DMS114 treated with DMSO at 0.1 percent for 48 hours (cell line): ENCODE measurements at regions not wholly inside any gene's neighbourhood (a gene's known extent, or its start where the extent isn't known, plus 50 kb on each side); places are given as distances from the start of the nearest gene placed in this dataset.

Experiments
- DNase-seq: peaks from one replicate; lab custom pipeline; 2025; ENCODE audit not compliant: unreplicated experiment; lab: John Stamatoyannopoulos, UW

DNA sequence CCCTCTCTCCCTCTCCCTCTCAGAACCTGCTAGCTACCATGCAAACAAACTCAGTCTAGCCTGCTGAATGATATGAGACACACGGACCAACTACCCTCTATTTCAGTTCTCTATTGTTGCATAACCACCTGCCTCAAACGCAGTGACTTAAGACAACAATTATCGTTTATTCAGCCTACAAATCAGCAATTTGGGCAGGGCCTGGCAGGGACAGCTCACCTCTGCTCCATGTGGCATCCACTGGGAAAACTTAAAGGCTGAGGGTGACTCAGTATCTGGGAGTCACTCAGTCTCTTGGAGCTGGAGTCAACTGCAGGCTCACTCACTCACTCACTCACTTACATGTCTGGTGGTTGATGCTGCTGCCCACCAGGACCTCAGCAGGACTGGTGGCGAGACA, 121.3 kb downstream of the SEC16B start:
- no peak for DNase-seq

DNA sequence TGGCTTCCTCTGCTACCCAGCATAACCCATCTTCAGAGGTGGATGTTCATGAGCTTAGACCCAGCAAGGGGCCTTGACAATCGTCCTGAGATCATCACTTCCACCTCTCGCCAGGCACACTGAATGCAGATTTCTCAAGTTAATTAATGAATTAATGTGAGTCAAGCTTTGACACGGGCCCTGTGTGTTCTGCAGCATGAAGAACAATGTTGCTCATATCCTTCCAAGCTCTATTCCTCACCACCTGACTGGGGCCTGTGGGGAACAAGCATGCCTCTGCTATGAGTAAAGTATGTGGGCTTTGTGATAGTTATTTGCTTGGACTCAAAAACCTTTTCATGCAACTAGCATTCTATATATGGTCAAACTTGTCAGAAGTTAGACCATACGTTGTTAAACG, 122.0 kb downstream of the SEC16B start:
- DNase-seq, result no peak

DNA sequence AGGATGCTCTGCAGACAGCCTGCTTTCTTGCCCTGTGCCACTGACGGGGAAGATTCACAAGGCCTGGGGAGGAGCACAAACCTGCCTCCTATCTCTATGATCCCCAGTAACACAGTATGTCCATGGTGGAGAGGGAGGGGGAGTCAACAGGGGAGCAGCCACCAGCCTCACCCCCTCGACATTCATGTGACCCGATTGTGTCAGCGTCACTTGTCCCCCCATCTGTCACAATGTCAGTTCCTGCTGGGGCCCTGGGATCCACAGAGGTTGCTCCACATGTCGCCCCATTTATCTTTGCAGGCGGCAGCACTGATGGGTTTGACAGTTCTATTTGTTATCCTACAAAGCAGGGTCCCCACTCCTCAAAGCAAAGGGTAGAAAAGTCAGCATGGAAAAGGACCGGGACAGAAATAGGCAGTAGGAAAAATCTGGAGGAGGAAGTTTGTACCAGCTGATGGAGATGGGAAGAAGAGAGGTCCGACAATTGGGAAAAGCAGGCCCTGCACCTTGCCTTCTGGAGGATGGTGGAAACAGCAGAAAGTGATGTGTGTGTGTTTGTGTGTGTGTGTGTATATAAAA, 130.9 kb downstream of the SEC16B start:
- DNase-seq, result no peak

DNA sequence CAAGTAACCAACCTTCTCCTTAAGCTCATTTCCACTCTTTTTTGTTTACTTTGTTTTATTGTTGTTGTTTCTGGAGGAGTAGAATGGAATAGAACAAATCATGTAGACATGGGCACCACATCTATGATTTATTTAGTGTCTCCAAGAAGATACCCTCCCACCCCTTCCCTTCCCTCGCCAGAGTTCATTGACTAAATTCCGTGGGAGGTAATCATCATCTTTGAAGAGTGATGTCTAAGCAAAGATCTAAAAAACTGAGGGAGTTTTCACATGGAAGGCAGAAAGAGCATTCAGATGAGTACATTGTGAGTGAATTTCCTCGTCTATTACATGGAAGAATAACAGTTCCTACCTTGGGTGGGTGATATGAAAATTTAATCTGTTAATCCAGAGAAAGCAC, 136.2 kb downstream of the SEC16B start:
- no peak for DNase-seq

DNA sequence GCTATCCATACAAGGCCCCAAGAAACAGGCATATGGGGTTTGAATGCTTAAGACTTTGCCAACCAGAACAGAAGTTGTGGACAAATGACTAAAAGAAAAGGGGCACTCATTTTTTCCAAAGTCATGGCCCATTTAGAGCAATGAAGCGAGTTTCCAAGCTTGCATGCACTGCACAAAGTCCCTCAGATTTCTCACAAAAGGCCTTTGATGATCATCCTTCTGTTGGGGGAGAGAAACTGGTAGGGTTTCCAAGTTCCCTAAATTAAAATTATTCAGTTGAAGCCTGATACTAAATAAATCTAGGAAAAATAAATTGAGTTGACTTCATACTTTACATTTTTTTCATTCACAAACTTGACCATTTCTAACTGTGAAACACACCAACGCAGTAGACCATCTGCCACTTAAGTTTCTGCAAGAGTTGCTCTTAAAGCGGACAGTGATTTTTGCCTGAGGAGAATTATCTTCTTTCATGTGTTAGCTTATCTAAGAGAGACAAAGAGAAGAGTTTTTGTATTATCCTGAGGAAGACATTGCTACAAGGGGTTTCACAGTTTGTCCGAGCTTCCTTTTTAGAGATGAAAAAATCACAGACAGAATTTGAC, 139.2 kb downstream of the SEC16B start:
- no peak for DNase-seq

DNA sequence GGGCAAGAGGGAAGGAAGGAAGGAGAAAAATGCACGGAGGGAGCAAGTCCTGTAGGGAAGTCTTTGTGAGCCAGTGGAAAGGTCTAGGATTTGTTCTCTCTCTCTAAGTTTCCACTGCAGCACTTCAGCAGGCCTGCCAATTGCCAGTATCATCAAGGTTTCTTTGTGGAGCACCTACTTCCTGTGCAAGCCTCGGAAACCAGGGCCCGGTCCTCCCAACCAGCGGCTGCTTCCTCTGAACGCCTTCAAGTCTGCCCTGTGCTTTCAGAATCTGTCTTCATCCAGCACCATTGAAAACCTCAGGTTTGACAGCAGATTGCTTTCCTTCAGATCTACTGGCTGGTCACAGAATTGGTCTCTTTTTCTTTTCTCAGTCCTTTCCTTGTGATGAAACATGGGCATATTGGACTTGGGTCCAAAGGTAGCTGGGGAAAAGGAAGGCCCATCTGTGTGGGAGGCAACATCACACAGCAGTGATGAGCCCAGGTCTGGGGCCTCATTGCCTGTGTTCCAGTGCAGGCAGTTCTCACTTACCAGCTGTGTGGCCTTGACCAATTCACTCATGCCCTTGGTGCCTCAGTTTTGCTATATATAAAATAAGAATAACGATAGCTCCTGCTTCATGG, 144.5 kb downstream of the SEC16B start:
- DNase-seq, result no peak

DNA sequence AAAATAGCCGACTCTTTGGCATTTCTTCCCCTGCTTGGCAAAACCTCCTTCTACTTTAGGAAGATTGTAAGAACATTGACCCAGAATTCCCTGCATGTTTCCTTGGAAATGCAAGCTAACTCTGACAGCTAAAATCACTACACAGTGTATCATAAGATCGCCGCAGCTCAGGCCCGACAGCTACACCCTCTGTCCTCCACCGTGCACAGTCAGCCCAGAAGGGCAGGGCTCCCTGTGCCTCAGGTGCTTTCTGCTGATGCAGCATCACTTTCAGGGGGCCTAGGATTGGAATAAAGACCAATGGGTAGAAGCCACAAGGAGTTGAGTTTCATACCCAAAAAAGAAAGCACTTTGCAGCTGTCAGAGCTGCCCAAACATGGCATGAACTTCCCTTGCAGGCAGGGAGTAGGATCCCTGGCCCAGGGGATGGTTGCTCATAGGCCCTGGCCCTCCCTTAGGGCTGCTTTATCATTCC, 145.3 kb downstream of the SEC16B start:
- DNase-seq, result no peak

DNA sequence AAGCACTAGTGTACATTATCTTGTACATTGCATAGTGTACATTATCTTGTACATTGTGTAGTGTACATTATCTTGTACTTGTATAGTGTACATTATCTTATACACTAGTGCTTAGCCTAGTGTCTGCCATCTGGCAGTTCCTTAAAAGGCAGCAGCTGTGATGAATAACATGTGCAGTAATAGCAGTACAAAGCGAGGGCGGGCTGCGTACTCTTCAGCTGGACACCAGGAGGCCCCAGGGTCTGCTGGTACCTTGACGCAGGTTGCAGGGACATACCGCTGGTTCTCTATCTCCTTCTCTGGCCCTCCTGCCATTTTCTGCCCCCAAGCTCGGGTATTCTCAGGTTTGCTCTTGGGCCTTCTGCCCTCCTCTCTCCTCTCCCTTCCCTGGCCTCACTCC, 149.6 kb downstream of the SEC16B start:
- DNase-seq, result no peak

DNA sequence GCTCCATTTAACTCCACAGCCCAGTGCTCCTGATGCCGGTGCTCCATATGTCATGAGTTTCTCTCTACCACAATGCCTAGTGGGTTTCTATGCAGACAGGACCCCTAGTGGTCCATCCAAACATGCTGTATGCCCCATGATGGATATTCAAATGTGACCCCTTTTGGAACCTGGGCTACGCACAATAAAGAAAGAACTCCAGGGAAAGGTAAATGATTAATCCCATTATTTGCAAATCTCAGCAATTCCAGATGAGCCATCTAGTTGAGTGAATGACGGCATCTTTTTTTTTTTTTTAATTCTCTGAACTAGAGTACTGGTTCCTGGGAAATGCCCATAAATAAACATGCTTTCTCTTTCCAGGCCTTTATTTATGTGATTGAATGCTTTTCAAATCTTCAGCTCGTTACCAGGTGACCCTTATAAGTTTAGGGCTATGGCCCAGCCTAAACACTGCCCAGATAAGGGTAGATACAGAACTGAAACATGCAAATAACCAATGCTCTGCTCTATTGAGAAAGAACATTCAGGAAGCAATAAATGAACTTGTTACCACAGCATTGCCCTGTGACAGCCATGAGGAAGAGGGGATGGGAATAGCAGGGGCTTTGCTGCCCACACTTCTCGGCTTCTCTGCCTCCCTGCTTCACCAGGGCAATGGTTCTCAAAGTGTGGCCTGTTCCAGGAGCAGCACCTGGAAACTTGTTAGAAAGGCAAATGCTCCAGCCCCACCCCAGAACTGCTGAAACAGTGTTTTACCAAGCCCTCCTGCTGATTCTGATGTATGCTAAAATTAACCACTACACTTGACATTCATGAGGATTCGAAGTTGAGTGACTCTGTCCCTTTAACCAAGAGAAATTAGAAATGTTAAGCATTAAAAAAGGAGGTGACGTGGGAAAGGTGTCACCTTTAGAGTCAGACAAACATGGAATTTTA, 151.7 kb downstream of the SEC16B start:
- DNase-seq, result no peak

DNA sequence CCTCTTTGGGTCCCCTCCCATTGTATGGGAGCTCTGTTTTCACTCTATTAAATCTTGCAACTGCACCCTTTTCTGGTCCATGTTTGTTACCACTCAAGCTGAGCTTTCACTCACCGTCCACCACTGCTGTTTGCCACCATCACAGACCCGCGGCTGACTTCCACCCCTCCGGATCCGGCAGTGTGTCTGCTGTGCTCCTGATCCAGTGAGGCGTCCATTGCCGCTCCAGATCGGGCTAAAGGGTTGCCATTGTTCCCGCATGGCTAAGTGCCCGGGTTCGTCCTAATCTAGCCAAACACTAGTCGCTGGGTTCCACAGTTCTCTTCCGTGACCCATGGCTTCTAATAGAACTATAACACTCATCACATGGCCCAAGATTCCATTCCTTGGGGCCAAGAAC, 157.2 kb downstream of the SEC16B start:
- no peak for DNase-seq

DNA sequence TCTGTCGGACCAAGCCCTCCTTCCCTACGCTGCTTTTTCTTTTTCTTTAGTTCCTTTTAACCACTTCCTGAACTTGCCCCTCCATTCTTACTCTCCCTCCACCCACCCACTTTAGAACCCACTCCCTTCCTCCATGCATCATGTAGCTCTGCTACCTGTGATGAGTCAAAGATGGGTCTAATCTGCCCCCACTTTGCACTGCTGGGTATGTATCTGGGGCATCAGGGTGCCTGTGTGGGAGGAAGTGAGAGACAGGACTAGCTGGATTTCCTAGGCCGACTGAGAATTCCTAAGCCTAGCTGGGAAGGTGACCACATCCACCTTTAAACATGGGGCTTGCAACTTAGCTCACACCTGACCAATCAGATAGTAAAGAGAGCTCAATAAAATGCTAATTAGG, 157.7 kb downstream of the SEC16B start:
- no peak for DNase-seq

DNA sequence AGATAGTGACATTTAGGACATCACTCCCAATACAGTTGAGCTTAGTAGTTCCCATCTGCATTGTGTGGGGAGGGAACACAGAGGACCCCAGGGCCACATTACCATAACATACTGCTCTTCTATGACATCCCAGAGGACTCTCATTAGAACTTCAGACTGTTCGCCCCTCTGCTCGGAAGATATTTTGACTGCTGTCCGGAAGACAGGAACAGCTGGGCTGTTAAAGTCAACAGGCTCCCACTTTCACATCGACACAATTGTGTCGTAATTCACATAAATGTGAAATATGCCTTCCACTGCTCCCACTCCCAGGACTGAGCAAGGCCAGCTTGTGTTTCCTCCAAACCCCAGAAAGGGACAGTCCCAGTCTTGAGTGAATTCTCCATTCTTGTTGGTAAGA, 158.4 kb downstream of the SEC16B start:
- no peak for DNase-seq

DNA sequence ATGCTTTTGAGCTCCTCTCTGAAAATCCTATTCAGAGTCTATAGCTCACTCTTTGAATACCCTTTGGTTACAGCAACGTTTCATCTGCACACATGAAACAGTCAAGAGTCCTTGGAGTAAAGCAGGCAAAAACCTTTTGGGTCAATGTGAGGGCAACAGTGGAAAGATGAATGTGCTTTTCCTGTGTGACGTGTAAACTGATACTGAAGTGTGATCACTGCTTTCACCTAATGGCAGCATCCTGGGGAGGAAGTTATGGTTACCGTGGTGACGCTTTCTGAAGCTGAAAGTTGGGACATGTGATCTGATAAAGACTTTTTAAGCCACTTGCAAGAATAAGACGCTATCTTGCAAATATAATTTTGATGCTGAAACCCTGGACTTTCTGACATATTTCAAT, 160.0 kb downstream of the SEC16B start:
- no peak for DNase-seq

DNA sequence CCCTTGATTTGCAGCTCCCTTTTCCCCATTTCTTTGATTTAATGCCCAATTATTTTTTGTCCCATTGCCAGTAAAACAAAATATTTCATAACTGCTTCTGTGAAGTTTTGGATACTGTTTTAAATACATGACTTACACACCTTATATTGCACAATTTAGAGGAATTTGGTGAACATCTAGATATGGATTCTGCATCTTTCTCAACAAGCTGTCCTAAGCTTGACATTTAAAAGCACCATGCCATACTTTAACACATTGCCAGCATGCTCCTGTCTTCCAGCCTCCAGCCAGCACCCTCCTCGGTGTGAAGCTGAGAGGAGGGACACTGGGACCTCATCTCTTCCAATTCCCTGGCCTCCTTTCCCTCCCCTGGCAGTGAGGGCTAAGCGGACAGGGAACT, 167.6 kb downstream of the SEC16B start:
- no peak for DNase-seq

DNA sequence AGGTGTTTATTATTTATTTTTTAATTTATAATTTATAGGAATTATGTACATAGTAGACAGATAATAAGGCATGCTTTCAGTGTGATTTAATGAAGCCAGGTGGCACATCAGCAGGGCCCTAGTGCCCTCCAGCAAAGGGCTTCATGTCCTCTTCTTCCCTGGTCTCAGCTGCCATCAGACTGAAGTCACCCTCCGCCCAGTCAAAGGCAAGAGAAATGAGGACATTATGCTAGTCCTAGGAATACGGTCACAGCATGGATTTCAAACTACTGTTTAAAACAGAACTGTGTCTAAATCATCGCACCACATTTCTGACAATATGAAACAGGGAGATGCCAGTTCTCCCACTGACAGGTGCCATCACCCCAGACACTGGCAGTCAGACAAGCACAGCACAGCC, 168.1 kb downstream of the SEC16B start:
- DNase-seq, result no peak

DNA sequence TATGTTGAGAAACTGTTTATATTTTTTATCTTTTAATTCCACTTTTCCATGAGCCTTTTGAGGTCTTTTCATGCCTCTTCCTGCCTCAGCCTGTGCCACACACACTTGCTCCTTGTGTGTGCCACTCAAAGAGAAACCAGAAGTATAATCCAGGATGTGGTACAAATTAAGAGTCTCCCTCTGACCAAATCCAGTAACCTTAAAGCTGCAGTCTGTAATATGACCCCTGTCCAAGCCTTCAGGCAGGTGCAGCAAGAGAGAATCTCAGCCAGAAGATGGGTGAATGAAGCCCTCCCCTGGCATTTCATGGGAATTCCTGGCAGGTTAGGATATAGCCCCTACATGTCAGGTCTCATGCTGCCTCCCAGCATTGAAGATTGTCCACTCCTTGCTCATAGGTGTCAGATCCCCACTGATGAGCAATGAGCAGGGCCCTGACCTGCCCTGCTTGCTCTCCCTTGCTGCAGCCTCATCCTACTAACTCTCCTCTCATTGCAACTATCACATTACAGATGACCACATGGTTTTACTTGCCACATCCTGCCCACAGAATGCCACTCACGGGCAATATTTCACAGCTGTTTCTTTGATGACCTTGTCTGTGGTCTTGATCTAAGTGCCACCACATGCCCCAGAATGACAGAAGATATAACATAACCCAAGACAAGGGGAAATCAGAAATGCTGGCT, 169.3 kb downstream of the SEC16B start:
- DNase-seq, result no peak

DNA sequence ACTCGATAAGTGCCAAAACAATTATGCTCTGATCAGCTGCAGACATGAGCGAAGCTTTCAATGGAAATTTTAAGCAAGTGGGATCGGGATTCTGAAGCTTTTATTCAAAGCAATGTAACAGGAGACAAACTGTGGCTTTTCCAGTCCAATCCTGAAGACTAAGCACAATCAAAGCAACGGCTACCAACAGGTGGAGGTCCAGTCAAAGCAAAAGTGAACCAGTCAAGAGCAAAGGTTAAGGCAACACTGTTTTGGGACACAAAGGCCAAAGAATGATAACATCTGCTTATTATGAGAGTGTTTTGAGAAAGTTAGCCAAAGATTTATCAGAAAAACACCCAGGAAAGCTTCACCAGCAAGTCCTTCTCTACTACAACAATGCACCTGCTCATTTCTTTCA, 170.1 kb downstream of the SEC16B start:
- no peak for DNase-seq

DNA sequence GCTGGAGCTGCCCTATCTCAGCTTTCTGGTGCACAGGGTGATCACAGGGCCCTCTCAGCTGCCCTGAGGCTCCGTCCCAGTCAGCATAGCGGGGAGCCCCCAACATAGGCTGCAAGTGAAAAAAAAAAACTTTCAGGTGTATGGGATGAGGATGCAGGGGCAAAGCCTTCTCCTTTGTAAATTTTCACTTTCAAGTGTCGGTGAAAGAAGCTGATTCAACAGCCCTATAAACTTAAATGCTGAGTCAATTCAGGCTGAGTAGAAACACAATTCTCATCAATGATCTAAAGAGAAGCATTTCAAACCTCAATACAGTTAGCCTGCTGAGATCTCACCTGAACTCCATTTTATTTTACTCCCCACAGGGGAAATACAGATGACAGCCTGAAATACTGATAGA, 171.2 kb downstream of the SEC16B start:
- DNase-seq, result no peak

DNA sequence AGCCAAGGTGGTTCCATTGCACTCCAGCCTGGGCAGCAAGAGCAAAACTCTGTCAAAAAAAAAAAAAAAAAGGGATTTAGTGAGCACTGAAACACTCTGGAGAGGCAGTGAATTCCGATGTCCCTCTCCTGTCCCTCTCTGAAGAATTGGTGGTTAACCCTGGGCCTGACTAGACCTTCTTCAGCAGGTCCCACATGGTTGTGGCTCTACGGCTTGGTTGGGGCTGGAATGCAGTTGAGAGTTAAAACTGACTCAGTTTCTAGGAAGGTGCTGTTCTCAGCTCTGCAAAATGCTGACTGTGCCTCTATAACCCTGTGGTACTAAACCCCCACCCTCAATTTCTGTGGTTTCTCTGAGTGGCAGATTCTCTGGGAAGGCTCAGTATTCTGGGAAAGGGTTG, 173.3 kb downstream of the SEC16B start:
- no peak for DNase-seq

DNA sequence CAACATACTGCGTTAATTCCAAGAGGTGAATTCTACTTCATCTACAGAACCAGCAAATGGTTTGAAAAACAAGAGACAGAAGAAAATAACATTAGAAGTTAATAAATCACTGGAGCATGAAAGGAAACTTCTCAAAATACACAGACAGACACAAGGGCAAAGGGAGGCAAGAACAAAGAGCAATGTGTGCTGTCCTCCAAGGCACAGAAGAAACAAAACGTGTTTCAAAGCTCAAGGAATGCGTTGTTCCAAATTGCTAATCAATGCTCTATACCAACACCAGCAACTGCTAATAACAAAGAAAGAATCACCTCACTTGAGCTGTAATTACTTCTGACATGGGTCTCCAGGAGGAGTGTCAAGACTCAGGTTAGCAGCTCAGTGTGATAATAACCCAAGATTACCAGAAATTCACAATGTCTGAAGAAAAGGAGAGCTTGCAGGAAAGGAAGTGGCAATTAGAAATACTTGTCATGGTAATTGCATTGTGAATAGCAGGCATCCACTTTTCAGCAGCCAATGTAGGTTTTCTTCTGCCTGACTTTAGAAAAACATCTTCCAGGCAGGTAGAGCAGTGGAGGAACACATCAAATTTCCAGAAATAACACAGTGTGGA, 175.4 kb downstream of the SEC16B start:
- no peak for DNase-seq

DNA sequence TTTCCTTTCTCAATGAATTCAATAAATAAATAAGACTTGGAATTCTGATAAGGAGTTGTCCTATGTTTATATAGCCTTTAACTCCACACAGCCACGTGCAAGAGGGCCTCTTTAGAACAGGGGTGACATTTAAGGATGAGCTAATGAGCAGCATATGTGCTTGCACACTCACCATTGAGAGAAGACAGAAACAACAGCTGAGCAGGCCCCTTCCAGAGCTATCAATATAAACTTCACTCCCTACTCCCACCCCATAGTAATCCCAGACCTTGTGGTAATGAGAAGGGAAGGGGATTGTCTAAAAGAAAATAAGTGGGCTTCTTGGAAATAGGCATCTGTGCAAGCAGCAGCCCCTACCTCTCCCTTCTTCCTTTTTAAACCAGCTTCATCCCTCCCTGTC, 176.0 kb downstream of the SEC16B start:
- DNase-seq, result no peak
